ENCODE measurements at regions not wholly inside any gene's neighbourhood (a gene's known extent, or its start where the extent isn't known, plus 50 kb on each side); places are given as distances from the start of the nearest gene placed in this dataset.
"Not testable (repeated sequence)": the region's sequence is repeated elsewhere in the genome, so short reads cannot be mapped to it uniquely, and the experiment has no call there.

- peak; percentile 5 to 31 for DNase-seq
Measured at GRCh38 chr2:3899536-3900155, 196.3 kb downstream of the DCDC2C start.

- no peak for DNase-seq
Measured at GRCh38 chr2:3902131-3902530, 198.8 kb downstream of the DCDC2C start.

- no peak for DNase-seq
Measured at GRCh38 chr2:3904061-3904460, 200.7 kb downstream of the DCDC2C start.

GRCh38 chr2:3908498-3908897, 205.1 kb downstream of the DCDC2C start:
- DNase-seq = not testable (repeated sequence)

- DNase-seq = no peak
Measured at GRCh38 chr2:3911882-3912455, 208.6 kb downstream of the DCDC2C start.

GRCh38 chr2:3913166-3913565, 209.8 kb downstream of the DCDC2C start:
- DNase-seq = no peak

GRCh38 chr2:3914241-3914640, 210.9 kb downstream of the DCDC2C start:
- no peak for DNase-seq

- no peak for DNase-seq
Measured at GRCh38 chr2:3927031-3927430, 223.7 kb downstream of the DCDC2C start.

GRCh38 chr2:3929374-3929773, 226.0 kb downstream of the DCDC2C start:
- no peak for DNase-seq

- no peak for DNase-seq
Measured at GRCh38 chr2:3930246-3930645, 226.9 kb downstream of the DCDC2C start.

GRCh38 chr2:3940661-3941060, 237.3 kb downstream of the DCDC2C start:
- no peak for DNase-seq

GRCh38 chr2:3942841-3943240, 239.5 kb downstream of the DCDC2C start:
- no peak for DNase-seq

GRCh38 chr2:3944071-3944470, 240.7 kb downstream of the DCDC2C start:
- DNase-seq = no peak

GRCh38 chr2:3944841-3945240, 241.5 kb downstream of the DCDC2C start:
- DNase-seq = no peak

- no peak for DNase-seq
Measured at GRCh38 chr2:3948191-3948590, 244.8 kb downstream of the DCDC2C start.

- no peak for DNase-seq
Measured at GRCh38 chr2:3951131-3951954, 248.0 kb downstream of the DCDC2C start.

GRCh38 chr2:3952866-3953516, 249.6 kb downstream of the DCDC2C start:
- no peak for DNase-seq

- DNase-seq = no peak
Measured at GRCh38 chr2:3954261-3954660, 250.9 kb downstream of the DCDC2C start.

- no peak for DNase-seq
Measured at GRCh38 chr2:3956406-3956805, 253.0 kb downstream of the DCDC2C start.

GRCh38 chr2:3956892-3957291, 253.5 kb downstream of the DCDC2C start:
- DNase-seq = no peak

- no peak for DNase-seq
Measured at GRCh38 chr2:3958465-3958864, 255.1 kb downstream of the DCDC2C start.

- DNase-seq = no peak
Measured at GRCh38 chr2:3958969-3959368, 255.6 kb downstream of the DCDC2C start.

- peak; percentile 30 to 36 for DNase-seq
Measured at GRCh38 chr2:3959372-3959771, 256.0 kb downstream of the DCDC2C start.

- no peak for DNase-seq
Measured at GRCh38 chr2:3960106-3960505, 256.7 kb downstream of the DCDC2C start.

Data from Kasumi-1 (cell line).